Epithelial cell of esophagus (primary cell): ENCODE measurements at regions not wholly inside any gene's neighbourhood (a gene's known extent, or its start where the extent isn't known, plus 50 kb on each side); places are given as distances from the start of the nearest gene placed in this dataset.
"Not testable (repeated sequence)": the region's sequence is repeated elsewhere in the genome, so short reads cannot be mapped to it uniquely, and the experiment has no call there.

Experiments
- DNase-seq: peaks from one replicate; pipeline ENCODE4 v3.0.0; 2010; ENCODE audit warnings: low read depth
- H3K4me3 ChIP-seq: 2 replicates; pipeline ENCODE4 v1.5.1; 2011; ENCODE audit warnings: mild to moderate bottlenecking, low read length, control low read depth
- TF ChIP-seq, protein P1 (sequence below): IDR thresholded peaks from 2 replicates; pipeline ENCODE4 v1.5.1; 2011; ENCODE audit warnings: low read depth, mild to moderate bottlenecking, low read length, control low read depth, inconsistent platforms; ENCODE audit not compliant: insufficient read depth; ENCODE audit errors: missing control alignments

DNA sequence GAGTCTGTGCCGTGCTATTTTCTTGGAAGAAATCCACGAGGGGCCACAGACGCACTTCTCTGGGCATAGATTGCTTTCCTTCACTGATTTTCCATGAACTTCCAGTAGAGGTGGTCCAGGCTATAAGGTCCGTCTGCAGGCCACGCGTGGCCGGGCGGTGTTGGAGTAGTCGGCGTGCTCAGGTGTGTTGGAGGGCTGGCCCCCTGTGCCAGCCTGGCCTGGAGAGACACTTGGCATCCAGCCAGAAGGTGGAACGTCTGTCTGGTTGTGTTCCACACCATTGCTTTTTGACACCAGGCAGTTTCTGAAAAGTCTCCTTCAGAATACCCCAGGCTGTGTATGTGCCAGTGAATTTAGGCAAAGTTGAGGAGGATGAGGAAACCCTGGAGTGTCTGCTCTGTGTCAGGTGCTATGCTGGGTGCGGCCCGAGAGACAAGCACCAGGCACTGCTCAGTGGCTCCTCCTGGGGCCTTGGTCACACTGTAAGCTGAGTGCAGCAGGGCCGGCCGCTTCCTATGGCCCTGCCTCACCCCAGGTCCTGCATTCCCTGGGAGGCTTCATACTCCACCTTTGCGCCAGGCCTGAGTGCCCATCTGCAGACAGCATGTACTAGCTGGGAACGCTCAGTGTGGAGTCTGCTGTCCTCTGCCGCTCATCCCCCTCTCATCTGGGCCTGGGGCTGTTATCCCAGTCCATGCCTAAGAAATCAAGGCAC lies 52.1 kb upstream of the TAMM41 start:
- no peak overlapping the region for H3K4me3 ChIP-seq
- DNase-seq = no peak
- TF ChIP-seq, protein P1, sequence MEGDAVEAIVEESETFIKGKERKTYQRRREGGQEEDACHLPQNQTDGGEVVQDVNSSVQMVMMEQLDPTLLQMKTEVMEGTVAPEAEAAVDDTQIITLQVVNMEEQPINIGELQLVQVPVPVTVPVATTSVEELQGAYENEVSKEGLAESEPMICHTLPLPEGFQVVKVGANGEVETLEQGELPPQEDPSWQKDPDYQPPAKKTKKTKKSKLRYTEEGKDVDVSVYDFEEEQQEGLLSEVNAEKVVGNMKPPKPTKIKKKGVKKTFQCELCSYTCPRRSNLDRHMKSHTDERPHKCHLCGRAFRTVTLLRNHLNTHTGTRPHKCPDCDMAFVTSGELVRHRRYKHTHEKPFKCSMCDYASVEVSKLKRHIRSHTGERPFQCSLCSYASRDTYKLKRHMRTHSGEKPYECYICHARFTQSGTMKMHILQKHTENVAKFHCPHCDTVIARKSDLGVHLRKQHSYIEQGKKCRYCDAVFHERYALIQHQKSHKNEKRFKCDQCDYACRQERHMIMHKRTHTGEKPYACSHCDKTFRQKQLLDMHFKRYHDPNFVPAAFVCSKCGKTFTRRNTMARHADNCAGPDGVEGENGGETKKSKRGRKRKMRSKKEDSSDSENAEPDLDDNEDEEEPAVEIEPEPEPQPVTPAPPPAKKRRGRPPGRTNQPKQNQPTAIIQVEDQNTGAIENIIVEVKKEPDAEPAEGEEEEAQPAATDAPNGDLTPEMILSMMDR = no peak

DNA sequence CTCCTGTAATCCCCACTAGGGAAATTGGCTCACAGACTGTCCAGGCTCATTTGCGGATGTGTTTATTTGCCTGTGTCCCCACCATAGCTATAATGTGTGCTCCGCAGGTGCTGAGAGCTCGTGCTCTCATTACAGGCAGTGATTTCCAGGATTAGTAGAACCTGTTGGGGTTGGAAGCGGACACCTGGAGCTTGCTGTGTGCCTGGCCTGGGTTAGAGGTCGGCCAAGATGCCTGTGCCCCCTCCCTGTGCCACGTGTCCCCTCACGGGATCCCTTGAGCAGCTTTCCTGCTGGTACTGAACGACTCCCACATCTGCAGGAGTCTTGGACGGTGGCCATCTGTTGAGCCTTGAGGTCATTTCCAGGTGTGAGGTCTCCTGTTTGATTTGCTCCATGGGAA lies 52.7 kb upstream of the TAMM41 start:
- not testable (repeated sequence) for DNase-seq, H3K4me3 ChIP-seq

DNA sequence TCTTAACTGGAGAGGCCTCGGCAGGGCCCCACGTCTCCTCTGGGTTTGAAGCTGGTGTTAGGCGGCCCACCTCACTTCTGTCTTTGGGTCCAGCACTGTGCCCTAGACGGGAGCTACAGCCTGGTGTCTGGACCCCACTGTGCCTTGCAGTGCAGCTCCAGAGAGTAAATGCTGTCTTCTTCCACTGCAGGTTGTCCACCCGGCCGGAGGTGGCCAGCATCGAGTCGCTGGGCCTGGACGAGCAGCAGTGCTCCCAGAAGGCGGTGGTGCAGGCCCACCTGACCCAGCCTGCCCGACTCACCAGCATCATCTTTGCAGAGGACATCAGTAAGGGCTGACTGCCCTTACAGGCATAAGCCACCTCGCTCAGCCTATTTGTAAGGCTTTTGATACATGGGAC lies 53.1 kb upstream of the TAMM41 start:
- TF ChIP-seq, protein P1 = no peak
- DNase-seq = no peak
- no peak overlapping the region for H3K4me3 ChIP-seq

DNA sequence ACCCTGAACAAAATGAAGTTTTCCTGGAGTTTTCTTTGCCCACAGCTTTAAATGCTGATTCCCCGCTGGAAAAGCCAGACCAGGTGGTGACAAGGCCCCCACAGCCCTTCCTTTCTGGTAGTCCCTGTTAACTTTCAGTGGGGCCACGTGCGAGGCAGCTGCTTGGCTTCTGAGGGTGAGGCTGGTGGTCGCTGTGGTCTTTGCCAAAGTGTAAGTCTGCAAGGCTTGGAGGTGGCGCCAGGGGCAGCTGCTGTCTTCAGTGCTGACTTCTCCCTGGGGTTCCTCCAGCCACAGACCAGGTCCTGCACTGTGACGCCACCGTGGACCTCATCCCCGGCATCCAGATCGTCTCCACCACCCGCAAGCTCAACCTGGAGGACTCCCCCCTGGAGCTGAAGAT lies 54.1 kb upstream of the TAMM41 start:
- DNase-seq = no peak
- H3K4me3 ChIP-seq = no peak overlapping the region
- TF ChIP-seq, protein P1 = no peak

DNA sequence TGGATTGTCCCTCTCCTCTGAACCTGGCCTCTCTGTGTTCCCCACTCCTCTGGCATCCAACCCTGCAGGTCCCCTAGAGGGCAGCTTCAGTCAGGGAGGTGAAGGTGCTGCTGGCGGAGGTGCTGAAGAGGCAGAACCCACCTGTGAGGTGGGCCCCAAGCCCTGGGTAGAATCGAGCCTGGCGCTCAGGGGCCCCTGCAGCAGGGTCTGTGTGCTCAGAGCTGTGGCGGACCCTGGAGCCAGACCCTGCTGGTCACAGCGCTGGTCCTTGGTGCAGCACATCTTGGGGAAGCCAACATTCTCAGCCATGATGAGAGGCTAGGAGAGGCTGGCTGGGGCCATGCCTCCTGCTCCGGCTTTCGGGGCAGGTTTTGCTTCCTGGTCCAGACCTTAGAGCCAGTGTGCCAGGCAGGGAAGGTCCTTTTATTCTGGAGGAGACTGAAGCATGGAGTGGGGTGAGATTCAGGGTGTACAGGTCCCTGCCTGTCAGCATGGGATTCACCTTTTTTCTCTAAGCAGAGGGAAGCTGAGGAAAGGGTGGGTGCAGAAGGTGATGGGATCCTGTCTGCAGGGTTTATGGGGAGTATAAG lies 54.7 kb upstream of the TAMM41 start:
- no peak overlapping the region for H3K4me3 ChIP-seq
- TF ChIP-seq, protein P1 = no peak
- DNase-seq = no peak

DNA sequence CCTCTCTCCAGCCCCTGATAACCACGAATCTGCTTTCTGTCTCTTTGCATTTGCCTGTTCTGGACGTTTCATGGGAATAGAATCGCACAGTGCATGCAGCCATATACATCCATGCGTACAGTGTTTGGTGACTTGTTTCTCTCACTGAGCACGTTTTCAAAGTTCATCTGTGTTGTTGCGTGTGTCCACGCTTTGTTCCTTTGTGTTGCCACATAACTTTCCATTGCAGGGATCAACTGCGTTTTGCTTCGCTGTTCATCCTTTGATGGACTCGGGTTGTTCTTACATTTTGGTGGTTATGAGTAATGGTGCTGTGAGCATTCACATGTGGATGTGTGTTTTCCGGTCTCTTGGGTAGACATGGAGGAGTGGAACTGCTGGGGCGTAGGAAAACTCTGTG lies 56.4 kb upstream of the TAMM41 start:
- no peak for DNase-seq
- no peak overlapping the region for H3K4me3 ChIP-seq
- TF ChIP-seq, protein P1 = no peak

DNA sequence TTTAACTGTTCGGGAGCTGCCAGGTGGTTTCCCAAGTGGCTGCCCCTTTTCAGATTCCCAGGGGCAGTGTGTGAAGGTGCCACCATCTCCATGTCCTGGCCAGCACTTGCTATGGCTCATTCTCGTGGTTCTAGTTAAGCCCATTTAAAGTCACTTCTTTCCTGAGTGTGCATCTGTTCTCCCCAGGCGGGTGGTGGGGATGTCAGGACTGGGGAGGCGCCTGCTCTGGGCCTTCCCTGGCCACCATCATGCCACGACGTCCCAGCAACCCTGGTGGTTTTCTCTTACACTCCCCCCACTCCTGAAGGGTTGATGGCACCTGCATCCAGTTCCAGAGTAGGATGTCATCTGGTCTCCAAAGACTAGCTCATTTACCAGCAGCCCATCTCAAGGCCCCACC lies 56.8 kb upstream of the TAMM41 start:
- no peak overlapping the region for H3K4me3 ChIP-seq
- DNase-seq = no peak
- TF ChIP-seq, protein P1 = no peak
